GM19463 (cell line): ENCODE measurements at regions not wholly inside any gene's neighbourhood (a gene's known extent, or its start where the extent isn't known, plus 50 kb on each side); places are given as distances from the start of the nearest gene placed in this dataset.
A peak's percentile ranks its signal among the peaks of the same experiment; 100 is the strongest.

Experiments
- ATAC-seq: cut with Tn5 transposase; IDR thresholded peaks from one replicate; pipeline ENCODE4 v1.9.1; 2021; ENCODE audit warnings: mild to moderate bottlenecking, moderate library complexity; ENCODE audit not compliant: unreplicated experiment

GRCh38 chr6:126603410-126603809 lies 263.5 kb downstream of the CENPW start:
- ATAC-seq: no peak

GRCh38 chr6:126605089-126605488 lies 265.2 kb downstream of the CENPW start:
- no peak for ATAC-seq

- no peak for ATAC-seq
These were observed 267.4 kb downstream of the CENPW start for GRCh38 chr6:126607289-126607688.

- ATAC-seq: no peak
These were observed 268.8 kb downstream of the CENPW start for GRCh38 chr6:126608681-126609080.

- peak; percentile 83 for ATAC-seq
These were observed 275.0 kb downstream of the CENPW start for GRCh38 chr6:126614642-126615504.

GRCh38 chr6:126616866-126617265 lies 277.0 kb downstream of the CENPW start:
- no peak for ATAC-seq

GRCh38 chr6:126618639-126619343 lies 278.9 kb downstream of the CENPW start:
- ATAC-seq: no peak

- ATAC-seq: no peak
These were observed 280.8 kb downstream of the CENPW start for GRCh38 chr6:126620719-126621118.

GRCh38 chr6:126625019-126625418 lies 285.1 kb downstream of the CENPW start:
- ATAC-seq: no peak

GRCh38 chr6:126628125-126628524 lies 288.2 kb downstream of the CENPW start:
- peak; percentile 57 for ATAC-seq

- no peak for ATAC-seq
These were observed 291.4 kb downstream of the CENPW start for GRCh38 chr6:126631363-126631762.

- ATAC-seq: no peak
These were observed 292.4 kb downstream of the CENPW start for GRCh38 chr6:126632271-126632670.

GRCh38 chr6:126633373-126633772 lies 293.5 kb downstream of the CENPW start:
- ATAC-seq: no peak

GRCh38 chr6:126640356-126640755 lies 300.4 kb downstream of the CENPW start:
- no peak for ATAC-seq

GRCh38 chr6:126640921-126641320 lies 301.0 kb downstream of the CENPW start:
- ATAC-seq: no peak

- no peak for ATAC-seq
These were observed 301.7 kb downstream of the CENPW start for GRCh38 chr6:126641641-126642040.

- no peak for ATAC-seq
These were observed 303.4 kb downstream of the CENPW start for GRCh38 chr6:126643352-126643751.

GRCh38 chr6:126650931-126651330 lies 311.0 kb downstream of the CENPW start:
- ATAC-seq: no peak

- ATAC-seq: no peak
These were observed 317.8 kb downstream of the CENPW start for GRCh38 chr6:126657561-126658175.

GRCh38 chr6:126660376-126660775 lies 320.5 kb downstream of the CENPW start:
- no peak for ATAC-seq

GRCh38 chr6:126661646-126662045 lies 321.7 kb downstream of the CENPW start:
- ATAC-seq: no peak

- ATAC-seq: no peak
These were observed 323.1 kb downstream of the CENPW start for GRCh38 chr6:126662966-126663365.
